ENCODE measurements at regions not wholly inside any gene's neighbourhood (a gene's known extent, or its start where the extent isn't known, plus 50 kb on each side); places are given as distances from the start of the nearest gene placed in this dataset.

GRCh38 chr6:121896363-121896762 lies 460.9 kb downstream of the GJA1 start:
- no peak for TF ChIP-seq EZH2 (IDR thresholded peaks at IDR 0.05; ENCODE audit: insufficient read depth, poor library complexity, severe bottlenecking)
- TF ChIP-seq EZH2phosphoT487 (IDR thresholded peaks at IDR 0.05; ENCODE audit: insufficient read depth, low read depth): no peak
